PC-3 (cell line): ENCODE measurements at regions not wholly inside any gene's neighbourhood (a gene's known extent, or its start where the extent isn't known, plus 50 kb on each side); places are given as distances from the start of the nearest gene placed in this dataset.

Experiments
- CTCF ChIP-seq: fragments of 300-600 bp; sonication (generic); conservative IDR thresholded peaks from 2 replicates; pipeline ENCODE4 v1.5.1; 2017; ENCODE audit warnings: antibody characterized with exemption, low read depth, mild to moderate bottlenecking, low read length
- EZH2 ChIP-seq: fragments of 300-600 bp; sonication (generic); IDR thresholded peaks from one replicate; pipeline ENCODE4 v1.6.1; 2017; ENCODE audit warnings: antibody characterized with exemption, mild to moderate bottlenecking, low read length; ENCODE audit not compliant: unreplicated experiment
- EZH2phosphoT487 ChIP-seq: fragments of 300-600 bp; sonication (generic); IDR thresholded peaks from 2 replicates; pipeline ENCODE4 v1.6.1; 2018; ENCODE audit warnings: mild to moderate bottlenecking, antibody characterized with exemption, low read length, borderline replicate concordance

- no peak for TF ChIP-seq CTCF
- TF ChIP-seq EZH2, result no peak
- no peak for TF ChIP-seq EZH2phosphoT487
Observed at GRCh38 chr12:70049596-70050360, 193.5 kb upstream of the CNOT2 start.
